GF-D8 (cell line): ENCODE measurements at regions not wholly inside any gene's neighbourhood (a gene's known extent, or its start where the extent isn't known, plus 50 kb on each side); places are given as distances from the start of the nearest gene placed in this dataset.
"Not testable (repeated sequence)": the region's sequence is repeated elsewhere in the genome, so short reads cannot be mapped to it uniquely, and the experiment has no call there.

Source experiments
- DNase-seq: peaks from one replicate; lab custom pipeline; 2025; lab: John Stamatoyannopoulos, UW

DNA sequence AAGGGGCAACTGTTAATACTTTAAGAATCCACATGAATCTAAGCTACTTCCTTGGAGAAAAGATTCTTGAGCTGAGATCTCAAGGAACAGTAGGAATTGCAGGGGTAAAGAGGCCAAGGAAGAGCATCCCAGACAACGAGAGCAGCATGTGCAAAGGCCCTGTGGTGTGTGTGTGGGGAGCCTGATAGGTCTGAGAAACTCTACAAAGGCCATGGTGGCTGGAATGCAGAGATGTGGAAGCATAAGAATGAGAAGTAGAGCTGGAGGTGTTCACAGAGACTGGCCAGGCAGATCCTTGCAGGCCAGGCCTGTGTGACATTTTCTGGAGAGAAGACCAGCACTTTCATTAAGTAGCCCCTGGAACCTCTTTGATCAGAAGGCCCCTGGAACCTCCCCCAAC is 105.8 kb upstream of the GRK3 start:
- not testable (repeated sequence) for DNase-seq

DNA sequence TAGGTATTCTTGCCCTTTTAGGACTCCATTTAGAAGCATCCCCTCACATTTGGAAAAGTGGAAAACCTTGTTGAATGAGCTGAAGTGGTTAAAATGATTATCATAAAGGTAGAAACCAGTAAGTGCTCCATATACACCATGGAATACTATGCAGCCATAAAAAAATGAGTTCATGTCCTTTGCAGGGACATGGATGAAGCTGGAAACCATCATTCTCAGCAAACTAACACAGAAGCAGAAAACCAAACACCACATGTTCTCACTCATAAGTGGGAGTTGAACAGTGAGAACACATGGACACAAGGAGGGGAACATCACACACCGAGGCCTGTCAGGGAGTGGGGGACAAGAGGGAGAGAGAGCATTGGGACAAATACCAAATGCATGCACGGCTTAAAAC is 103.8 kb upstream of the GRK3 start:
- not testable (repeated sequence) for DNase-seq

DNA sequence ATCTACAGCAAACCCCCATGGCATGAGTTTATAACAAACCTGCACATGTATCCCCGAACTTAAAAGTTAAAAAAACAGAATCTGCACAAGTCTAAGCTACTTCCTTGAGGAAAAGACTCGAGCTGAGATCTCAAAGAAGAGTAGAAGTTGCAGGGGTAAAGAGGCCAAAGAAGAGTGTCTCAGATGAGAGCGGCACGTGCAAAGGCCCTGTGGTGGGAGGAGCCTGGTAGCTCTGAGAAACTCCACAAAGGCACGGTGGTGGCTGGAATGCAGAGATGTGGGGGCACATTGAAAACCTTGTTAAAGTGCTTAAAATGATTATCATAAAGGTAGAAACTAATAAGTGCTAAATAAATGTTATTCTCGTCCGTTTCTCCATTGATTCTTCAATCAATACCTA is 103.2 kb upstream of the GRK3 start:
- no peak for DNase-seq

DNA sequence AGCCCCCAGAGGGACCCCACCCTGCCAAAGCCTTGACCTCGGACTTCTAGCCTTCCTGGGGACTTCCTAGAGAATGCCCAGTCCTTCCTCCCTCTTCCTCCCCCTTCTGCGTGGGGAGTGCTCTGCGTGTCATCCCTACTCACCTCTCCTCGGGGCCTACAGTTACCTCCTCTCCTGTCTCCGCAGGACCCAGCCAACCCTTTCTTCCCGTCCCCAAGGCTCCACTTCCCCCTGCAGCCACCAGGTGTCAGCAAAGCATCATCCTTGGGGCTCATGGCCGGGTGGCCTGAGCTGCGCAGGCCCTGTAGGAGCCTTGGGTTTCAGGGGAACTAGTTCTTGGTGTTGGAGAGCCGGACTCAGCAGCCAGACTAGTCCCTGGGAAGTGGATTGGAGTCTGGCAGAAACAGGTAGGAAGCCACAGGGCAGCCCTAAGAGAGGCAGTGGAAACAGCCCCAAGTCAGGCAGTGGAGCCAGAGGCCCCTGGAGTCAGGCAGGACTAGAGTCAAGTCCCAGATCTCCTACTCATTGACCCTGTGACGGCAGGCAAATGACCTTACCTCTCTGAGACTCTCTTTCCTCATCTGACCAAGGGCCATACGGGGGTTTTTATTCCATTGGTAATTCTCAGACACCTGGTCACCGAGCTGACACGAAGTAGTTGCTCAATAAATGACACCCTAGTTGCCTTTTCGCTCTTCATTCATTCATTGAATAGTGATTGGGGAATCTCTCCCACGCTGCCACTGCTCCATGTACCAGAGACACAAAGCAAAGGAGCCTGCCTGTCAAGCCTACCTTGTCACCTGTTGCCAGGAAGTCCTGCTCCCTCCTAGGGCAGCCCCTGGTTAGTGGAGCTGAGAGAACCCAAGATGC is 101.8 kb upstream of the GRK3 start:
- peak; percentile 13 for DNase-seq

DNA sequence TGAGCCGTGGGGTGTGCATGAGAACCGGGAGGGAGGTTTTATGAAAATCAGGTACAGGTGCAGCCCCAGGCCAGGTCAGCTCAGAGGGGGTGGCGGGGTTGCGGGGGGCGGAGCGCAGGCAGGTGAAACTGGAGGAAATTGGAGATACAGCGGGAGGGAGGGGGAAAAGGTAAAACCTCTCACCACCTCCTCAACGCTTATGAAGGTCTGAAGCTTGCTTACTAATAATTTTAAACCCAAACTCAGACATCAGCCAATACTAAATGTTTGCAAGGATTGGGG is 101.2 kb upstream of the GRK3 start:
- DNase-seq: not testable (repeated sequence)

DNA sequence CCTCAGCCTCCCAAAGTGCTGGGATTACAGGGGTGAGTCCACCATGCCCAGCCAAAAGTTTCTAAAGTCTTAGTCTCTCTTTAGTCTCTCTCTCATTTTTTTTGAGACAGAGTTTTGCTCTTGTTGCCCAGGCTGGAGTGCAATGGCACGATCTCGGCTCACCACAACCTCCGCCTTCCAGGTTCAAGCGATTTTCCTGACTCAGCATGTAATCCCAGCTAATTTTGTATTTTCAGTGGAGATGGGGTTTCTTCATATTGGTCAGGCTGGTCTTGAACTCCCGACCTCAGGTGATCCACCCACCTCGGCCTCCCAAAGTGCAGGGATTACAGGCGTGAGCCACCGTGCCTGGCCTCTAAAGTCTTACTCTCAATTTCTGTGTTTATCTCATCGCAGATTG is 100.1 kb upstream of the GRK3 start:
- DNase-seq: not testable (repeated sequence)

DNA sequence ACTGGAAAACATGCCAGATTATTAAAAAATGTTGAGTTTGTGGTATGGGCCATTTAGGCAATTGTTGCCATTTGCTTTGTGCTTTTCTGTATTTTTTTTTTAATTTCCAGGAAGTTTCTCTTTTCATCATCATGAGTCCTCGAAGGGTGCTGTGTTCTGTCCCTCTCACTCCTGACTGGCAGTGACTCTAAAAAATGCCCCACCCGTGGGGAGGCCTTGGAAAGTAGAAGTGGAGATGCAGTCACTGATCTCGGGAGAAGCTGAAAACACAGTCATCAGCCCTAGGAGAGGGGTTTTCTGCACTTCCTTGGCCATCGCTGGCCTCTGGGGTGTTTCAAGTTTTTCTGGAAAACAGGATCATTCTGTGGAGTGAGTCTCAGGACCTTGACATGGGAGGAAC is 98.5 kb upstream of the GRK3 start:
- DNase-seq: no peak

DNA sequence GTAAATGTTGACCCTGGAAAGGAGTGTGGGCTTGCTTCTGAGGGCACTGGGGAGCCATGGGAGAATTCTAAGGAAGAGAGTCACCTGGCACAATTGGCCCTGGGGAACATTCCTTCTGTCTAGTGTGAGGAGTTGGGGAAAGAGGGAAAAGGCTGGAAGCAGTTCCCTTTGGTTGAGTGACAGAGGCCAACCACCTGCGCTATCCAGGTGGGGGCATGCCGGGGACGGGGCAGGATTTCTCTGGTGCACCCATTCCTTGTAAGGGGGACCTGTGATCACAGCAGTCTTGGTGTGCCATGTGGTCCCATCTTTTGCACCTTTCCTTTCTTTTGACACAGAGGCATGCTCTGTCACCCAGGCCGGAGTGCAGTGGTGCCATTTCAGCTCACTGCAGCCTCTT is 92.1 kb upstream of the GRK3 start:
- DNase-seq: no peak

DNA sequence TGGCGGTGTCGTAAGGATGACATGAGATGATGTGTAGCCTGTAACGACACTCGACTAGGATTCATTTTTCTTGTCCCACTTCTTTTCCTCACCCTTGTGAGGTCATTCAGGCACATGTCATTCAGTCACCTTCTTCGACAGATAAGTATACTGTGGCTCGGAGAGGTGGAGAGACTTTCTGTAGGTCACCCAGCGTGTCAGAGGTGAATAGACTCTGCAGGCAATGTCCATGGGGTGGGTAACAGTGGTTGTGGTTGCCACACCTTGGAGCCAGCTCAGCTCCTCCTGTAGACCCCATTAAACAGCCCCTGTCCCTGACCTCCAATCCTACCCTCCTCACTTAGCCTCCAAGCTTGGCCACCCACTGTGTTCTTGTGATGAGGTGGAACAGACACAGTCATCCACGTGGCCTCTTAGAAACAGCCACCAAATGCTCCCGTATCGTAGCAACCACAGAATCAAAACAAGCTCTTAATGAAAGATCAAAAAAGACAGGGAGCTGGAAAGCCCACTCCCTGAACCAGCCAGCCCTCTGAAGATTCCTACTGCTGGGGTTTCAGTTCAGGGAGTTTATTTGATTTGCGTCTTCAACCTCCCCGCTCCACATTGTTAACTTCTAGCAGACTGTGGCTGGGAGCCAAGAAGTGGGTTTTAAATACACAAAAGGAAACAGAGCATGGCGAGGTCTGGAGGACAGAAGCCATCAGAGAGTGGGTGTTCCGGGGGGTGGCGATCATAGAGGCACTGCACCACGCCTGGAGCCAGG is 89.0 kb upstream of the GRK3 start:
- no peak for DNase-seq

DNA sequence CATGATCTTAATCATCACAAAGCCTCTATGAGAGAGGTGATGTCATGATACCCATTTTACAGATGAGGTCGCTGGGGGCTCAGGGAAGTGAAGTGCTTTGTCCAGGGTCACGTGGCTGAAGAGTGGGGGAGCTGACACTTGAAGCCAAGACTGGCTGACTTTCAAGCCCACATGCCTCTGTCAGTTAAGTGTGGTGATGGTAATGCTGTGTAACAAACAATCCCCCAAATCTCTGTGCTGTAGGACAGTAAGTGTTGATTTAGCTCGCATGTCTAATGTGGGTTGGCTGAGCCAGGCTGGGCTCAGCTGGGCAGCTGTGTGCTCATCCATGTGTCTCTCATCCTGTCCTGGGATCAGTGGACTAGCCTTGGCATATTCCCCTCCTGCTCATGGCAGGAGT is 87.1 kb upstream of the GRK3 start:
- no peak for DNase-seq

DNA sequence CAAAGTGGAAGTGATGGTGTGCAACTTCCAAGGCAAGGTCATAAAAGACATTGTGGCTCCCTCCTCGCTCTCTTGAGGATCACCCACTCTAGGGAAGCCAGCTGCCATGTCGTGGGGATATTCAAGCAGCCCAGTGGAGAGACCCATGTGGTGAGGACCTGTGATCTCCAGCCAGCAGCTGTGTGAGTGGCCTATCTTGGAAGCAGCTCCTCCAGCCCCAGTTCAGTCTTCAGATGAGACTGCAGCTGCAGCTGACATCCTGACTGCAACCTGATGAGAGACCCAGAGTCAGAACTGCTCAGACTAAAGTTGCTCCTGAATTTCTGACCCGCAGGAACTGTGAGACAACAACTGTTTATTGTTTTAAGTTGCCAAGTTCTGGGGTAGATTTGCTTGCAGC is 86.4 kb upstream of the GRK3 start:
- no peak for DNase-seq

DNA sequence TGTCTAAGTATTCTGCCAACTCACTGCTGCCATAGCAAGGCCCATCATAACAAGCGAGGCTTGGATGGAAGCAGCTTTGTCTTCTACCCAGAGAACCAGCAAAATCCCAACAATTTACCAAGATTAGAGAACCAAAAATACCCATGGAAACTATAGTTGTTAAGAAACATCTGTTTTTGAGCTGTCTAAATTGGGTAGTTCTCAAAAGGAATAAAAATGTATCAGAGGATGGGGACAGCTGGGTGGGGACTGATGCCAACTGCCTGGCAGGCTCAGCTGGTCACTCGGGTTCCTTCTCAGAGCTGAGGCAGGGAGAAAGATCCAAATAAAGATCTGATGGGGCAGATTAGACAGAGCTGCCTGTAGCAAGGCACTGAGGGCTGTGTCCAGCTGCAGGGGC is 85.9 kb upstream of the GRK3 start:
- no peak for DNase-seq

DNA sequence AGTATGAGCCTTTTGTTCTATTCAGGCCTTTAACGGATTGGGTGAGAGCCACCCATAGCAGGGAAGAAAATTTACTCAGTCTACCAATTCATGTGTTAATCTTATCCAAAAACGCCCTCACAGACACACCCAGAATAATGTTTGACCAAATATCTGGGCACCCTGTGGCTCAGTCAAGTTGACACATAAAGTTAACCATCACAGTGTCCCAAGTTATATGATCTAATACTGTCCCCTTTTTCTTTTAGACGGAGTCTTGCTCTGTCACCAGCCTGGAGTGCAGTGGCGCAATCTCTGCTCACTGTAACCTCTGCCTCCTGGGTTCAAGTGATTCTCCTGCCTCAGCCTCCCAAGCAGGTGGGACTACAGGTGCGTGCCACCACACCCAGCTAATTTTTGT is 83.6 kb upstream of the GRK3 start:
- not testable (repeated sequence) for DNase-seq

DNA sequence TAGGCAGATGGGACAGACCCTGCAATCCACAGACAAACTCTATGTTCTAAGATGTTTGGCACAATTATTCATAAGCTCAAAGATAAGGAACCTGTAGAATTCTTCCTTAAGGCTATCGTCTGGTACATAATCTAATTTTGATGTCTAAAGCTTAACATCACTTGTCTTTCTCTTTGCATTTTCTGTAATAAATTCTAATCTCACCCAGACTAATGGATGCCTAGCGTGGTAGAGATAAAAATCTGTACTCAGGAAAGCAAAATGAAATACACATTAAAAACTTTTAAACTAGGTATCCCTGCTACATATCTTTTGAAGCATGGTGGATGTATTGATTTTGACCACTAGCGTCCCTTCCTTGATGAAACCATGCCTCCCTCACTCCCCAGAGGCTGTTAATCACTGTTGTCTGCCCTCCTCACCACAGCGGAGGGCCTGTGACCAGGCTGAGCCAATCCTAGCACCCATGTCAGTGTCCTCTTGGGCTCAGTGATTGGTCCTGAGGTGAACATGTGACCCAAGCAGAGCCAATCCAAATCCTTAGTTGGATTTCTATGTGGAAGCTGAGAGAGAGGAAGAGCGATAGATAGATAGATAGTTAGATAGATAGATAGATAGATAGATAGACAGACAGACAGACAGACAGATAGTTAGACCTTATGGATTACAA is 82.2 kb upstream of the GRK3 start:
- no peak for DNase-seq

DNA sequence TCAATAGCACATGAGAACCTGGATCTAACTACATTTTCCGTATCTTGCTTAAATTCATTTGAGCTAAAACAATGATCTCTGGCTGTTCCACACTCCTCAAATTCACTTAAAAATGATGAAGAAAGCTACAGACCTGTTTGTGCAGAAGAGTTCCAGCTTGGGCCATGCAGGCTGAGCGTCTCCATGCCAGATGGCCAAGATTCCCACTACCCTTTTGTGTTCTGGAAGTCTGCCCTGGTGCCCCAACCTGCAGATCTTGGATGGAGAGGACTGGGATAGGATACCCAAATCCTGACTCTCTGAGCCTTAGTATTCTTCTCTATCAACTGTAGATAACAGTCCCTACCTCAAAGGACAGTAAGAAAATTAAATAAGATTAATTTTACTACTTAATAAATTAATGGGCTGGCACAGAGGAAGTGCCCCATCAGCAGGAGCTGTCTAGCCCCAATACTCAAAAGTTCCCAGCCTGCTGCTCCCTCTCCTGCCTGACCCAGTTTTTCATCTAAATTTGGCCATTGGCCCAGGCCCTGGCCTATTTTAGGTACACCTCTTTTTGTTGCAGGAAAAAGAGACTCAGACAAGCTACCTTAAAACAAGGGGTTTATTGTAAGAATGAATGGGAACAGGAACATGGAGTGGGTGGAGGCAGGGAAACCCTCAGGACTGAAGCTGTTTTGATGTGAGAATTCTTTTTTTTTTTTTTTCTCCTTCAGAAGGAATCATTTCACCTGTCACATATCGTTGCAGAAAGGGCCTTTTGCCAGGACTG is 81.4 kb upstream of the GRK3 start:
- no peak for DNase-seq

DNA sequence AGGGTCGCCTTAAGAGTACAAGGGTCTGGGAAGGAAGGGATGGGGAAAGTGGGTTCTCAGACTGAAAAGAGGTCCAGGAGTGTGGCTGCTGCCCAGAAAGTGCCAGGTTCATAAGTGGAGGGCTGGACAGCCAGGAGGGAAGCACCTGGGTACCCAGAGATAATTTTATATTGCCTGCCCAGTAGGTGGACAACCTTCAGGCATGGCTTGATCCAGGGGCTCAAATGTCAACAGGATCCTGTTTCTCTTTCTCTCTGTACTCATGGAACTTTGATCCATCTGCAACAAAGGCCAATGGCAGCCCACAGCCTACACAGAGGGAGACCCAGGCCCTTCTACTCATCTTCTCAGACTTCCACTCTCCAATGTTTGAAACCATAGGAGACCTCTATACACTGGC is 80.5 kb upstream of the GRK3 start:
- DNase-seq: no peak

DNA sequence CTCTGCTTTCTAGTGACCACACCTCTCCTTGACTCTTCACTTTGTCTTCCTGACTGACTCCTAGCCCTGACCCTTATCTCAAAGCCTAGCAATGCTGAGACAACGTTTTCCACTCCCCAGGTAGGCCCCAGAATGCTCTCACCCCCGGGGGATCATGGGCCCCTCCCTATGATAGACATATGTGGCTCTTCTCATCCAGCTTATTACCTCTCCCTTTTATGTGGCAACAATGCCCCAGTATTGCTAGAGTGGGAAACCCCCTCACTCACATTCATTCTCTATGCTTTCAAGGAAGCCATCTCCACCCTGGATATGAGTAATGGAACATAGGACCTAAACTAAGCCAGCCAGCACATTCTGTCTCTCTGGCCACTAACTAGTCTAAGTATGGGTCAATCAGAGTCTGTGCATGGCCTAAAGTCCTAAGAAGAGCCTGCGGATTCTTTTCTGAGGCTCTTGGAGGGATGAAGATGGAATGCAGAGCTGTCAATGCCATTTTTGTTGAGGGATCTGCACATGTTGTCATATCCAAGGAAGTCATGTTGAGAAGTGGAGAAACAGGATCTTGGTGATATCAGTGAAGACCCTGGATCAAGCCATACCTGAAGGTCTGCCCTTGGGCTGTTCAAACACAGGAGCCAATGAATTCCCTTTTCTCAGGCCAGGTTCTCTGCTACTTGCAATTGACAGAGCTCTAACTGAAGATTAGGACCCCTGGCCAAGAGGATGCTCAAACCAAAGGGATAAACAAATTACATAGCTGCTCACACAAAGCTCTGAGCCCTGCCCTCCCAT is 79.8 kb upstream of the GRK3 start:
- no peak for DNase-seq

DNA sequence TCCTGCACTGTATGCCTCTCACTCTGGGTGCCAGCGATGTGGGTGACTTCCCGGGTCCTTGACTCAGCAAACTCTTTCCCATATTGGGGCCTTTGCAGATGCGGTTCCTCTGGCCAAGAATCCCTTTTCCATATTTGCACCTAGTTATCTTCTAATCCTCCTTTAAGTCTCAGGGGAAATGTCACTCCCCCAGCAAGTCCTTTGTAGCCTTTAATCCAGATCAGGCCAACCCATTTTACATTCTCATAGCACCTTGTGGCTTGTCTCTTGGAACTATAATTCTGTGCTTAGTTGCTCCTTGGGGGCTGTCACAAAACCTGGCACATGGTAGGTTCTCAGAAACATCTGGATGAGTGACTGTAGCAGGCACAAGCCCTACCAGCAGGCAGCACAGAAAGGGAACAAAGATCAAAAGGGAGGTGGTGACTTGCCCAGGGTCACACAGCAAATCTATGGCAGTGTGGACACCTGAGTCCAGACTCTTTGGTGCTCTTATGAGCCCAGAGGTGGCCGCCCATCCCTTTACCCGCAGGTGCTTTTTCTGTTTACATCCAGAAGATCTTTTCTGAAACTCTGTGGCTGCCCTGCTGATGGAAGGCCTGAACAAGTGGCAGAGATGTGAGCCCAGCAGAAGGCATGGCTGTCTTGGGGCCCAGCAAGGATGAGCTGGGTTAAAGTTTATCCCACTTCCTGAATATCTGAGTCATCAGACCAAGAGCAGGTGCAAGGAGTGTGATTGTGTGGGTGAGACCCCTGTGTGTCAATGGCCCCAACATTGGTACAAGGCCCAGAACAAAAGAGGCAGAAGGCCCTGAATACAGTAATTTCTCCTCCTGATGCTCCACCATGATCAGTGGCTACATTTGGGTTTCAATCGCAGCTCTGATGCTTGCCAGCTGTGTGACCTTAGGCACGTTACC is 78.6 kb upstream of the GRK3 start:
- no peak for DNase-seq

DNA sequence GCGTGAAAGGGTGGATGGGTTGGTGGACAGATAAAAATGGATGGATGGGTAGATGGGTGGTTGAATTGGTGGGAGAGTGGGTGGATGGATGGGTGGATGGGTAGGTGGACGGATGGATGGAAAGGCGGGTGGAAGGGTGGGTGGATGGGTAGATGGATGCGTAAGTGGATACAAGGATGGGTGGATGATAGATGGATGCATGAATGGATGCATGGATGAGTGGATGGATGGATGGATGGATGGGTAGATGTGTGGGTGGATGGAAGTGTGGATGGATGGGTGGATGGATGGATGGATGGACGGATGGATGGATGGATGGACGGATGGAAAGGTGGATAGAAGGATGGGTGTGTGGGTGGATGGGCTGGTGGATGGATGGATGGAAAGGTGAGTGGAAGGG is 77.0 kb upstream of the GRK3 start:
- no peak for DNase-seq

DNA sequence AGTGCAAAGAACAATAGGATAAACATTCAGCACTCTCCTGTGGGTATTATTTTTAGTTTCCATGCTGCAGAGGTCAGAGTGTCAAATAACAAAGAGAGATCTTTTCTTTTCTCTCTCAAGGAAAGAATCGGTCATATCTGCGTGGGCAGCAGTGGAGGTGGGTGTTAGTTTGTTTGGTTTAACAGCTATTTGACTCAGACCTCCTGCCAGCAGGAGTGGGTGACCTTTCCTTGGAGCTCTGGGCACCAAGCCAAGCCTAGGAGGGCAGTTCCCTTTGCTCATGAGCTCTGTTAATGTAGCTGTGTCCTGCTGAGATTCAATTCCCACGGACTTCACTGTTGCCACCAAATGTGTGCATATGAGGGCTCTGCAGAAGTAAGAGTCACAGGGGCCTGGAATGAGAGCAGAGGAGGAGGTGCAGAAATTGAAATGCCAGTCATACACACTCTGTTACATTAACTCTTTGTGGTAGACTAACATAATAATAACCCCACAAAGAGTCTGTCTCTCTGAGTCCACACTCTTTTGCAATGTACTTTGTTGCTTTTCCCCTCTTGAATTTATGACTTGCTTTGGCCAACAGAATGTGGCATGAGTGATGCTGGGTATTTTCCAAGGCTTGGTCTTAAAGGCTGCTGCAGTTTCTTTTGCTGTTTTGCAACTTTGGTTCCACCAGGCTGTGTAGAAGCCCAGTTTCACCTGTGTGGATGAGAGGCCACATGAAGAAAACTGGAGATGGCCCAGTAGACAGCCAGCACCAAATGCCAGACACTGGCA is 76.0 kb upstream of the GRK3 start:
- DNase-seq: no peak
